Uterus (tissue), 3 donors: ENCODE measurements at regions not wholly inside any gene's neighbourhood (a gene's known extent, or its start where the extent isn't known, plus 50 kb on each side); places are given as distances from the start of the nearest gene placed in this dataset.

ENCODE experiments used
- DNase-seq, 2 donors: peaks; one replicate each; pipeline ENCODE4 v3.0.0-alpha.2; 2019 to 2020
- H3K27ac ChIP-seq, 2 donors: fragments of 200-600 bp; sonication (generic); 1 replicate in 1 of 2; 2 replicates in 1 of 2; pipeline ENCODE4 v1.5.1; 2016 to 2018
- H3K27me3 ChIP-seq, 2 donors: fragments of 200-600 bp; sonication (generic); one replicate each; pipeline ENCODE4 v1.5.1; 2018 to 2019; ENCODE audit warnings: control low read depth in 1 of 2
- H3K36me3 ChIP-seq, 2 donors: fragments of 200-600 bp; sonication (generic); one replicate each; pipeline ENCODE4 v1.5.1; 2019; ENCODE audit warnings: control low read depth in 1 of 2
- H3K4me1 ChIP-seq, 2 donors: fragments of 200-600 bp; sonication (generic); one replicate each; pipeline ENCODE4 v1.5.1; 2018 to 2019; ENCODE audit warnings: control low read depth in 1 of 2
- H3K4me3 ChIP-seq, 2 donors: fragments of 200-600 bp; sonication (generic); 1 replicate in 1 of 2; 2 replicates in 1 of 2; pipeline ENCODE4 v1.5.1; 2018 to 2019; ENCODE audit warnings: mild to moderate bottlenecking in 1 of 2
- H3K9me3 ChIP-seq, 2 donors: fragments of 200-600 bp; sonication (generic); one replicate each; pipeline ENCODE4 v1.5.1; 2019; ENCODE audit warnings: control low read depth in 1 of 2
- CTCF ChIP-seq, 4 experiments: fragments of 200-600 bp in 2 of 4; fragments of 450-650 bp in 2 of 4; sonication (generic) in 2 of 4; IDR thresholded peaks; one replicate each; pipeline ENCODE4 v1.5.1; 2016 to 2019; ENCODE audit warnings: antibody characterized with exemption in 4 of 4, mild to moderate bottlenecking in 2 of 4, moderate library complexity in 1 of 4
- POLR2A ChIP-seq, 2 donors: fragments of 450-650 bp; IDR thresholded peaks; one replicate each; pipeline ENCODE4 v1.6.1; 2016; ENCODE audit warnings: antibody characterized with exemption in 2 of 2, mild to moderate bottlenecking in 1 of 2, moderate library complexity in 1 of 2
- intact Hi-C: fragments of 100-400 bp; cut with DNase I; formaldehyde crosslinking; loops from one replicate; pipeline ENCODE4 v1.15.1; 2023; ENCODE audit warnings: low total_unique reads
- donor health status: DM: yes; HTN: yes; CAD: no.

- no peak for DNase-seq
- intact Hi-C loops: no loop called here
Observed at GRCh38 chr3:157594413-157594812, 91.2 kb upstream of the VEPH1 start.

GRCh38 chr3:157592769-157593168 lies 89.6 kb upstream of the VEPH1 start:
- H3K4me3 ChIP-seq: no peak overlapping the region
- TF ChIP-seq POLR2A (IDR thresholded peaks at IDR 0.05) (no peak), CTCF (IDR thresholded peaks at IDR 0.05) (no peak)
- H3K27me3 ChIP-seq: no peaks in the 10 kb centered on the region
- H3K9me3 ChIP-seq: no peaks in the 10 kb centered on the region
- intact Hi-C loops: no loop called here
- H3K4me1 ChIP-seq: peaks cover 0 to 3% of the 10 kb centered on the region in 2 donors
- H3K36me3 ChIP-seq: no peaks in the 10 kb centered on the region
- no peak for DNase-seq
- no peak overlapping the region for H3K27ac ChIP-seq

More at GRCh38 chr3:157594413-157594812, 91.2 kb upstream of the VEPH1 start:
- Histone ChIP-seq H3K4me3 (no peak overlapping the region), H3K9me3 (no peaks in the 10 kb centered on the region), H3K36me3 (no peaks in the 10 kb centered on the region), H3K27ac (no peak overlapping the region), H3K27me3 (no peaks in the 10 kb centered on the region), H3K4me1 (peaks cover 0 to 3% of the 10 kb centered on the region in 2 donors)
- TF ChIP-seq CTCF (IDR thresholded peaks at IDR 0.05) (no peak), POLR2A (IDR thresholded peaks at IDR 0.05) (no peak)

GRCh38 chr3:157590273-157590672 lies 87.1 kb upstream of the VEPH1 start:
- H3K4me1 ChIP-seq: peaks cover 0 to 3% of the 10 kb centered on the region in 2 donors
- H3K27ac ChIP-seq: no peak overlapping the region
- no peaks in the 10 kb centered on the region for H3K36me3 ChIP-seq
- no peaks in the 10 kb centered on the region for H3K27me3 ChIP-seq
- no peak for DNase-seq
- intact Hi-C loops: no loop called here
- H3K9me3 ChIP-seq: no peaks in the 10 kb centered on the region
- no peak overlapping the region for H3K4me3 ChIP-seq
- TF ChIP-seq POLR2A (IDR thresholded peaks at IDR 0.05): no peak
- TF ChIP-seq CTCF (IDR thresholded peaks at IDR 0.05): no peak

- Histone ChIP-seq H3K27ac (no peak overlapping the region), H3K36me3 (no peaks in the 10 kb centered on the region), H3K4me1 (peaks cover 0 to 3% of the 10 kb centered on the region in 2 donors), H3K9me3 (no peaks in the 10 kb centered on the region), H3K27me3 (no peaks in the 10 kb centered on the region), H3K4me3 (no peak overlapping the region)
- DNase-seq: no peak
- TF ChIP-seq CTCF (IDR thresholded peaks at IDR 0.05): no peak
- intact Hi-C loops: no loop called here
Observed at GRCh38 chr3:157589211-157589610, 86.0 kb upstream of the VEPH1 start.

- H3K27me3 ChIP-seq: no peaks in the 10 kb centered on the region
Observed at GRCh38 chr3:157588386-157589060, 85.3 kb upstream of the VEPH1 start.

More at GRCh38 chr3:157588386-157589060, 85.3 kb upstream of the VEPH1 start:
- TF ChIP-seq POLR2A (IDR thresholded peaks at IDR 0.05): no peak
- TF ChIP-seq CTCF (IDR thresholded peaks at IDR 0.05): no peak
- no peak overlapping the region for H3K27ac ChIP-seq
- H3K9me3 ChIP-seq: no peaks in the 10 kb centered on the region
- no peaks in the 10 kb centered on the region for H3K36me3 ChIP-seq
- H3K4me3 ChIP-seq: no peak overlapping the region
- no peak for DNase-seq
- H3K4me1 ChIP-seq: peaks cover 0 to 3% of the 10 kb centered on the region in 2 donors
- intact Hi-C loops: no loop called here
